GM21529 (cell line): ENCODE measurements at regions not wholly inside any gene's neighbourhood (a gene's known extent, or its start where the extent isn't known, plus 50 kb on each side); places are given as distances from the start of the nearest gene placed in this dataset.
"Not testable (repeated sequence)": the region's sequence is repeated elsewhere in the genome, so short reads cannot be mapped to it uniquely, and the experiment has no call there.

Source experiments
- ATAC-seq: cut with Tn5 transposase; IDR thresholded peaks from one replicate; pipeline ENCODE4 v1.9.1; 2021; ENCODE audit not compliant: unreplicated experiment

GRCh38 chr4:32589853-32590252 is 1869.7 kb downstream of the PCDH7 start:
- no peak for ATAC-seq

- ATAC-seq = no peak
These were observed 1877.2 kb downstream of the PCDH7 start for GRCh38 chr4:32597354-32597753.

- no peak for ATAC-seq
These were observed 1881.7 kb downstream of the PCDH7 start for GRCh38 chr4:32601848-32602247.

GRCh38 chr4:32607978-32608377 is 1887.8 kb downstream of the PCDH7 start:
- no peak for ATAC-seq

GRCh38 chr4:32624943-32625603 is 1904.9 kb downstream of the PCDH7 start:
- no peak for ATAC-seq

- no peak for ATAC-seq
These were observed 1905.6 kb downstream of the PCDH7 start for GRCh38 chr4:32625687-32626337.

- ATAC-seq = no peak
These were observed 1911.7 kb downstream of the PCDH7 start for GRCh38 chr4:32631831-32632230.

GRCh38 chr4:32633421-32633820 is 1913.3 kb downstream of the PCDH7 start:
- no peak for ATAC-seq

GRCh38 chr4:32645653-32646052 is 1925.5 kb downstream of the PCDH7 start:
- ATAC-seq = no peak

- ATAC-seq = no peak
These were observed 1937.8 kb downstream of the PCDH7 start for GRCh38 chr4:32658019-32658418.

- no peak for ATAC-seq
These were observed 1941.1 kb downstream of the PCDH7 start for GRCh38 chr4:32661229-32661628.

GRCh38 chr4:32662803-32663202 is 1942.6 kb downstream of the PCDH7 start:
- no peak for ATAC-seq

GRCh38 chr4:32672359-32672758 is 1952.2 kb downstream of the PCDH7 start:
- no peak for ATAC-seq

- no peak for ATAC-seq
These were observed 1960.8 kb downstream of the PCDH7 start for GRCh38 chr4:32680946-32681345.

- ATAC-seq = no peak
These were observed 1964.0 kb downstream of the PCDH7 start for GRCh38 chr4:32684160-32684559.

GRCh38 chr4:32686123-32686522 is 1966.0 kb downstream of the PCDH7 start:
- ATAC-seq = no peak

- no peak for ATAC-seq
These were observed 1969.3 kb downstream of the PCDH7 start for GRCh38 chr4:32689518-32689917.

- no peak for ATAC-seq
These were observed 1977.2 kb downstream of the PCDH7 start for GRCh38 chr4:32697281-32697814.

GRCh38 chr4:32700838-32701237 is 1980.7 kb downstream of the PCDH7 start:
- no peak for ATAC-seq

GRCh38 chr4:32706893-32707292 is 1986.7 kb downstream of the PCDH7 start:
- no peak for ATAC-seq

- ATAC-seq = not testable (repeated sequence)
These were observed 1996.0 kb downstream of the PCDH7 start for GRCh38 chr4:32716090-32716620.

GRCh38 chr4:32735856-32736590 is 2015.9 kb downstream of the PCDH7 start:
- no peak for ATAC-seq
